ENCODE measurements at regions not wholly inside any gene's neighbourhood (a gene's known extent, or its start where the extent isn't known, plus 50 kb on each side); places are given as distances from the start of the nearest gene placed in this dataset.

GRCh38 chr21:16377857-16378256 is 648.1 kb downstream of the USP25 start:
- Histone ChIP-seq H3K27me3 (ENCODE audit: insufficient read depth, low read depth, severe bottlenecking) (no peaks in the 10 kb centered on the region), H3K4me3 (ENCODE audit: low read depth, low read length) (no peak overlapping the region), H3K36me3 (no peaks in the 10 kb centered on the region), H3K9me3 (ENCODE audit: severe bottlenecking) (no peaks in the 10 kb centered on the region), H3K27ac (no peak overlapping the region)
- DNase-seq, result no peak
- TF ChIP-seq CTCF (IDR thresholded peaks at IDR 0.05; ENCODE audit: low read depth, low read length), result no peak

- TF ChIP-seq CTCF (IDR thresholded peaks at IDR 0.05; ENCODE audit: low read depth, low read length), result no peak
- H3K9me3 ChIP-seq (ENCODE audit: severe bottlenecking), result no peaks in the 10 kb centered on the region
- DNase-seq, result no peak
These were observed 648.7 kb downstream of the USP25 start for GRCh38 chr21:16378525-16378924.

DNA sequence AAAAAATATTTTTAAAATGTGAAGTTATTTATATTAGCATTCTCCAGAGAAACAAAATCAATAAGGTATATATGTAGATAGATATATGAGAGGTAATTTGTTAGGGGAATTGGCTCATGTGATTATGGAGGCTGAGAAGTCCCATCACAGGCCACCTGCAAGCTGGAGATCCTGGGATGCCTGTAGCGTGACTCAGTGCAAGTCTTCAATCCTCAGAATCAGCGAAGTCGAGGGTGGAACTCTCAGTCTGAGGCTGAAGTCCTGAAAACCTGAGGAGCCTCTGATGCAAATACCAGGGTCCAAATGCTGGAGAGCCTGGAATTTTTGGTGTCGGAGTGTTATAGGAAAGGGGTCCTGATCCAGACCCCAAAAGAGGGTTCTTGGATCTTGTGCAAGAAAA is 658.5 kb downstream of the USP25 start:
- H3K36me3 ChIP-seq, result no peaks in the 10 kb centered on the region
- H3K27me3 ChIP-seq (ENCODE audit: insufficient read depth, low read depth, severe bottlenecking), result no peaks in the 10 kb centered on the region
- TF ChIP-seq CTCF (IDR thresholded peaks at IDR 0.05; ENCODE audit: low read depth, low read length), result no peak
- DNase-seq, result no peak
- no peak overlapping the region for H3K27ac ChIP-seq
- no peak overlapping the region for H3K4me3 ChIP-seq (ENCODE audit: low read depth, low read length)
- H3K9me3 ChIP-seq (ENCODE audit: severe bottlenecking), result no peaks in the 10 kb centered on the region

More at GRCh38 chr21:16378525-16378924, 648.7 kb downstream of the USP25 start:
- H3K27ac ChIP-seq, result no peak overlapping the region
- H3K27me3 ChIP-seq (ENCODE audit: insufficient read depth, low read depth, severe bottlenecking), result no peaks in the 10 kb centered on the region
- H3K36me3 ChIP-seq, result no peaks in the 10 kb centered on the region
- no peak overlapping the region for H3K4me3 ChIP-seq (ENCODE audit: low read depth, low read length)

- no peak for TF ChIP-seq CTCF (IDR thresholded peaks at IDR 0.05; ENCODE audit: low read depth, low read length)
- no peak overlapping the region for H3K27ac ChIP-seq
- no peaks in the 10 kb centered on the region for H3K9me3 ChIP-seq (ENCODE audit: severe bottlenecking)
- H3K4me3 ChIP-seq (ENCODE audit: low read depth, low read length), result no peak overlapping the region
- H3K36me3 ChIP-seq, result no peaks in the 10 kb centered on the region
- H3K27me3 ChIP-seq (ENCODE audit: insufficient read depth, low read depth, severe bottlenecking), result no peaks in the 10 kb centered on the region
- no peak for DNase-seq
These were observed 659.3 kb downstream of the USP25 start for GRCh38 chr21:16388911-16389560.

GRCh38 chr21:16389643-16390042 is 659.9 kb downstream of the USP25 start:
- TF ChIP-seq CTCF (IDR thresholded peaks at IDR 0.05; ENCODE audit: low read depth, low read length), result no peak
- Histone ChIP-seq H3K27ac (no peak overlapping the region), H3K27me3 (ENCODE audit: insufficient read depth, low read depth, severe bottlenecking) (no peaks in the 10 kb centered on the region)

GRCh38 chr21:16395285-16395684 is 665.5 kb downstream of the USP25 start:
- TF ChIP-seq CTCF (IDR thresholded peaks at IDR 0.05; ENCODE audit: low read depth, low read length), result no peak
- no peak overlapping the region for H3K27ac ChIP-seq

More at GRCh38 chr21:16389643-16390042, 659.9 kb downstream of the USP25 start:
- Histone ChIP-seq H3K36me3 (no peaks in the 10 kb centered on the region), H3K9me3 (ENCODE audit: severe bottlenecking) (no peaks in the 10 kb centered on the region), H3K4me3 (ENCODE audit: low read depth, low read length) (no peak overlapping the region)
- no peak for DNase-seq

More at GRCh38 chr21:16395285-16395684, 665.5 kb downstream of the USP25 start:
- H3K9me3 ChIP-seq (ENCODE audit: severe bottlenecking), result no peaks in the 10 kb centered on the region
- no peaks in the 10 kb centered on the region for H3K36me3 ChIP-seq
- no peaks in the 10 kb centered on the region for H3K27me3 ChIP-seq (ENCODE audit: insufficient read depth, low read depth, severe bottlenecking)
- no peak overlapping the region for H3K4me3 ChIP-seq (ENCODE audit: low read depth, low read length)
- DNase-seq, result no peak
